ENCODE measurements at regions not wholly inside any gene's neighbourhood (a gene's known extent, or its start where the extent isn't known, plus 50 kb on each side); places are given as distances from the start of the nearest gene placed in this dataset.
"Not testable (repeated sequence)": the region's sequence is repeated elsewhere in the genome, so short reads cannot be mapped to it uniquely, and the experiment has no call there.

DNA sequence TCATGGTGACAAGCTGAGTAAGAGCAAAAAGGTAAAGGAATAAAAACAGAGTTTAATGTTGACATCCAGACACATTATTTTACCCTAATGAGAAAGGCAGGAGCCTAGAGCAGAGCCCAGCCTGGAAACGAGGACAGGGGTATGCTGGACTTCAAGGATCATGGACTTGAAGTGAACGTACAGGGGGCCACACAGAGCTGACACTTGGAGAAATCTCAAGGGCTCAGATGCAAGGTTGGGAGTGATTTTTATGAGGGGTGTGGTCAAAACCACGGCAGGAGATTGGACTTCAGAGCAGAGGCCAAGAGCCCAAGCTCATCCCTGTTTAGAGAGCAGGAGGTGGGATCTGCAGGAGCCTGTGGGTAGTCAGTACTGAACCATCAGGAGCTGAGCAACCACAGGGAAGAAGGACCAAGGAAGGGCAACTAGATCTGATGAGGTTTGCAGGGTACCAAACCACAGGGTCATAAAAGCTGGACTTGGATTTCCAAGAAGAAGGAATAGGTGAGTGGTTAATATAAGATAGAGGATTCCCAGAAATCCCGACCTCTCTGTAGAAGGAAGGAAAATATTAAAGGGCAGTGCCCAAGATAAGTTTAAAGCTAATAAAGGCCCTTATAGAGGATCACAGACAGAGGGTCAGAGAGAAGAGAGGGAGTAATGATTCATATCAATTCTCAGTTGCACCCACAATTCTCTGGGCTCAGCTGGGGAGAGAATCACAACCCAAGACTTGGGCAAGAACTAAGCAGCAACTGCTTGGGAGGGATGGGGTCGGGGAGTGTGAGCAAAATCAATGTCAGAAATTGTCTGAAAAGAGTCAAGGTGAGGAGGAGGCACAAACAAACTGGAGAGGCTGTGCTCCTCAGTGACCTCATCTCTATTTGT lies 331.7 kb downstream of the SOX9 start:
- DNase-seq (ENCODE audit: low read depth) = no peak

DNA sequence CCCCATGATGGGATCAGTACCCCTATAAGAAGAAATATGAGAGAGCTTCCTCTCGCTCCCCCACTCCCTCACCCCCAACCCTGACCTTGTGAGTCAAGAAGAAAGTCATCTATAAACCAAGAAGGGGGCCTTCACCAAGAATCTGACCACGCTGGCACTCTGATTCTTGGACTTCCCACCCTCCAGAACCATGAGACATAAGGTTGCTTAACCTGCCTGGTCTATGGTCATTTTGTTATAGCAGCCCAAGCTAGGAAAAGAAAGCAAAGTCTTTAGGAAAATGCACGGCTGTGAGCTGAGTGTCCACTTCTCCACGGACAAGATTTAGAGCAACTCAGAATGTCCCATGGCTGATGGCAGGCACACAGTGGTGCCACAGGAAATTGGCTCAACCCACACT lies 333.5 kb downstream of the SOX9 start:
- no peak for DNase-seq (ENCODE audit: low read depth)

DNA sequence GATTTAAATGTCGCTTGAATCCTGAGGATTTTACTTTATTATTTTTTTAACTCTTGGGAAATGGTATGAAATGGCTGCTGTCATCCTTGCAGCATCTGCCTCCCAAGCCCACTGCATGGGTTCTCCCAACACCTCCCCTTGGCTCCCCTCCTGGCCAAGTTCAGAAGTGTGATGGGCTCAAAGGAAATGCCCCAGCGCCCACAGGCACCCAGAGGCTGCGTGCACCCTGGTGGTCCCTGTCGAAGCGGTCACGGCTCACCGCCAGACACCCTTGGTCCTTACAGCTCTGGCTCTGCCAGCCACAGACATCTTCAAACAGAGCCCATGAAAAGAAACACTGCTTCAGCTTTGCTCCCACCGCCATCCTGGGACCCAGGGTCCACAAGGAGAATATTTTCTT lies 334.7 kb downstream of the SOX9 start:
- no peak for DNase-seq (ENCODE audit: low read depth)

DNA sequence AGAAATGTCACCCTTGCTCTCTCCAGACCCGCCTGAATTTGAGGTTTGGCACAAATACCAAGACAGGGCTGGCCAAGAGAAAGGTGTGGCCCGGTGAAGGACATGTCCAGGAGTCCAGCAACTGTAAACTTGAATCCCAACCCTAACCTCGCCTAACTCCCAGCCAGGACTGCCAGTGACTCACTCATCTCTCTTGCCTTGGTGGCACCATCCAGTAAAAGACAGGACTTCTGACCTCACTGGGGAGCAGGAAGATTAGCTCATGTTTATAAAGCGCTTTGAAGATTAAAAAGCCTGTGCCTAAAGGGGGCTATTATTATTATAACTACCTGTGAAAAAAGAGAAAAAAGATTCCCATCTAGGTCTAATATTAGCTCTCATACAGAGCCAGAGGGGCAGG lies 335.3 kb downstream of the SOX9 start:
- no peak for DNase-seq (ENCODE audit: low read depth)

DNA sequence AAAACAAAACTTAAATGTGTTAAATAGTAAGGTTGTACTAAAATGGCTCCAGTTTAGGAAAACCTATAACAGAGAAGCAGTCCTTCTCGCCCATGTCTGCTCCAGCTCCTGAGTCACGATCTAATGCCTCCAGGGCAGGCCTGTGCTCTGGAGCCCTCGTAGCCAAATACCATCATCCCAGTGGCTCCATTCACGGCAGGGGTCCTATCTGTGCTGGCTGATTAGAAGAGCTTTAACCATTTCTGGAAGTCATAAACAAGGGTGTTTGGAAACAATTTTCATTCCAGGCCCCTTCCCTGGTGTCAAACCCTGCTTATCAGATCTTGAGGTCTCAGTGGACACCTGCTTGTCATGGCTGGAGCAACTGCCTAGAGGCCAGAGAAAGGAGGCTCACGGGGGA lies 336.9 kb downstream of the SOX9 start:
- no peak for DNase-seq (ENCODE audit: low read depth)

DNA sequence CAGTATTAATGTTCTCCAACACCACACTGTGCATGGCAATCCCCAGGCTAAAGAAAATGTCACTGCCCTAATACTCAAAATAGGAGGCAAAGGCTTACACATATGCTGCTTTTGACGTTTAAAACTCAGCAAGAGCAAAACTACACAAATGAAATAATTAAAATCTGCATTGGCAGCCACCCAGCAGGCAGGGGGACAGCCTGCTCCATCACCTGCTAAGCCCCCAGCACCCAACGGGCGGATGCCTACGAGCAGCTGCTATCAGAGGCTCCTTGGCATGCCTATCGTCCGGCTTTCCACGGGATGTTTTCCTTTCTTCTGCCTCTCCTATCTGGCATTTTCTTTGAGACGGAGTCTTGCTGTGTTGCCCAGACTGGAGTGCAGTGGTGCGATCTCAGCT lies 337.5 kb downstream of the SOX9 start:
- no peak for DNase-seq (ENCODE audit: low read depth)

DNA sequence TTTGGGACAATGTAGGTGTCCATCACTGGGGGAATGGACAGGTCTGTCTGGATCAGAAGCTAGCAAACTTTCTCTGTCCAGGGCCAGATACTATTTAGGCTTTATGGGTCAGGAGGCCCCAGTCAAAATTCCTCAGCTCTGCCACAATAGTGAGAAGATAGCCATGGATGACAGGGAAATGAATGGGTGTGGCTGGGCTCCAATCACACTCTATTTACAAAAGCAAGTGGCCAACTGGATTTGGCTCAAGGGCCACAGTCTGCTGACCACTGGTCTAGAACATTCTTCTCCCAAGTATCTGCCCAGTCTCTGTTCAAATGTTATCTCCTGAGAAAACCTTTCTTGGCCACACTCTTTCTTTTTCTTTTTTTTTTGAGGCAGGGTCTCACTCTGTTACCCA lies 339.9 kb downstream of the SOX9 start:
- DNase-seq (ENCODE audit: low read depth) = no peak

DNA sequence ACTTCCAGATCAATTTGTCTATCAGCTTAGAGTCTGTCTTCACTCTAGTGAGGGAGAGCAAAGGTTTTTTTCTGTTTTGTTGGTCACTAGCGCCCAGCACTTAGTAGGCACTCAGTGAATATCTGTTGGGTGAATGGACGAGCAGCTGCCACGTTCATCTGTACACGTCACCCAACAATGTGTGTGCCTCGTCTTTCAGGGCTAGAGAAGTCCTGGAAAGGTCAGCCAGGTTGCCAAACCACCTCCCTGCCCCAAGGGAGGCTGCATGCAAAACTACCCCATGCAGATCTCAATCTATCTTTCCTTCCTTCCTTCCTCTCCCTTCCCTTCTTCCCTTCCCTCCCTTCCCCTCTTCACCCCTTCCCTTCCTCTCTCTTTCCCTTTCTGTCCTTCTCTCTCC lies 340.9 kb downstream of the SOX9 start:
- no peak for DNase-seq (ENCODE audit: low read depth)

DNA sequence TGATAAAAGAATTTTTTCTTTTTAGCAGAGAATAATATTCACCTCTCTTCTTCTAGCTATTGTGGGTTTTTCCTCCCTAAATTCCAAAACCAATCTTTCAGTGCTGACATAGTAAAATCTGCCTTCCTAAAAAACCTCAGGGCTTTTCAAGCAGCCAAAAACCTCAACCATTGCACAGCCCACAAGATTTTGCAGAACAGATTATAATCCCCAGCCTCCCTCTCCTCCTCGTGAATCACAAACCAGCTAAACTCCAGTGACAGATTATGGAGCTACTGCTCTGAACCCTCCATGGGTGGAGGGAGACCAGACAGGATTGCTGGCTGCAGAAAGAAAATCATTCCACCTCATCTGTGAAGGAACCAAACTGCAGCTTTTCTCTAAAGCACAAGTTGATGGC lies 341.6 kb downstream of the SOX9 start:
- no peak for DNase-seq (ENCODE audit: low read depth)

DNA sequence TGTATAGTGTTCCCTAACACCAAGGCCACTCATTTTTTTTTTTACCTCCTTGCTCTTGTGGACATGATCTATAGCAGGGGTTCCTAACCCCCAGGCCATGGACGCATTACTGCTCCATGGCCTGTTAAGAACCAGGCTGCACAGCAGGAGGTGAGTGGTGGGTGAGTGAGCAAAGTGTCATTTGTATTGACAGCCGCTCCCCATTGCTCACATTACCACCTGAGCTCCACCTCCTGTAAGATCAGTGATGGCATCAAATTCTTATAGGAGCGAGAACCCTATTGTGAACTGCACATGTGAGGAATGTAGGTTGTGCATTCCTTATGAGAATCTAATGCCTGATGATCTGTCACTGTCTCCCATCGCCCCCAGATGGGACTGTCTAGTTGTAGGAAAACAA lies 342.0 kb downstream of the SOX9 start:
- no peak for DNase-seq (ENCODE audit: low read depth)

DNA sequence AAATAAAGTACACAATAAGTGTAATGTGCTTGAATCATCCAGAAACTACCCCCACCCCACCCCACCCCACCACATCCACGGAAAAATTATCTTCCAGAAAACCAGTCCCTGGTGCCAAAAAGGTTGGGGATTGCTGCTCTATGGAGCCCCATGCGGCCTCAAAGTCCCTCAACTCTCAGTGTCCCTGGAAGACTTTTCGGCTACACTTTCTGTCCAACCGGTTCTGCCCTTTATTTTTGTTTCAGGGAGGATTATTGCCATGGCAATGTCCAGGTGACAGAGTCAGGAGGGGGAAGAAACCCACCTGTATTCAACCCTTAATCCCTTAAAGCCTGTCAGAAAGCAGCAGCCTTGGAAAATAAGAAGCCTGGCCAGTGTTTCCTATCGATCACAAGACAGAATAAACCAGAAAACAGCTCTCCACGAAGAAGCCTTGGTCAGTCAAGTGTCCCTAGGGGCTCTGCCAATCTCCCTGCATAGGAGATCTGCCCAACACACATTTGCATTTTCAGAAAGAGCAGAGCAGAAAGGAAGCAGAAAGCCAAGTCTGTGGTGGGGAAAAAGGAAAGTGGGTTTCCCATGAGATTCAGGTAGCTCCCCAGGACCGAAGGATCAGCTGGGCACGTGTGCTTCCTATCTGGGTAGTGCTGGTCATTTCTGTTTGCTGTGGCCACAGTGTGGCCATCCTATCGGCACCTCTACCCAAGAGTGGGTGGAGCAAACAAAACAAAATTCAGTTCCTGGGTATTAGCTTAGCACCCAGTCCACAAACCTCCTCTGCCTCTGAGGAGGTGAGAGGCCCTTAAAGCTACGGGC lies 342.7 kb downstream of the SOX9 start:
- no peak for DNase-seq (ENCODE audit: low read depth)

DNA sequence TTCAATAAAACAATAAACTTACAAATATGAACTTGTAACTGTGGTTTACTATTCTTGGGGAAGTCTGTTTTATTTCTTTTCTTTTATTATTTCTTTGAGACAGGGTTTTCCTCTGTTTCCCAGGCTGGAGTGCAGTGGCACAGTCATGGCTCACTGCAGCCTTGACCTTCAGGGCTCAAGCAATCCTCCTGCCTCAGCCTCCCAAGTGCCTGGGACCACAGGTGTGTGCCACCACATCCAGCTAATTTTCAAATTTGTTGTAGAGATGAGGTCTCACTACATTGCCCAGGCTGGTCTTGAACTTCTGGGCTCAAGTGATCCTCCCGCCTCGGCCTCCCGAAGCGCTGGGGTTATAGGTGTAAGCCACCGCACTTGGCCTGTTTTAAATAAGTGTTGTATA lies 343.4 kb downstream of the SOX9 start:
- DNase-seq (ENCODE audit: low read depth) = not testable (repeated sequence)

DNA sequence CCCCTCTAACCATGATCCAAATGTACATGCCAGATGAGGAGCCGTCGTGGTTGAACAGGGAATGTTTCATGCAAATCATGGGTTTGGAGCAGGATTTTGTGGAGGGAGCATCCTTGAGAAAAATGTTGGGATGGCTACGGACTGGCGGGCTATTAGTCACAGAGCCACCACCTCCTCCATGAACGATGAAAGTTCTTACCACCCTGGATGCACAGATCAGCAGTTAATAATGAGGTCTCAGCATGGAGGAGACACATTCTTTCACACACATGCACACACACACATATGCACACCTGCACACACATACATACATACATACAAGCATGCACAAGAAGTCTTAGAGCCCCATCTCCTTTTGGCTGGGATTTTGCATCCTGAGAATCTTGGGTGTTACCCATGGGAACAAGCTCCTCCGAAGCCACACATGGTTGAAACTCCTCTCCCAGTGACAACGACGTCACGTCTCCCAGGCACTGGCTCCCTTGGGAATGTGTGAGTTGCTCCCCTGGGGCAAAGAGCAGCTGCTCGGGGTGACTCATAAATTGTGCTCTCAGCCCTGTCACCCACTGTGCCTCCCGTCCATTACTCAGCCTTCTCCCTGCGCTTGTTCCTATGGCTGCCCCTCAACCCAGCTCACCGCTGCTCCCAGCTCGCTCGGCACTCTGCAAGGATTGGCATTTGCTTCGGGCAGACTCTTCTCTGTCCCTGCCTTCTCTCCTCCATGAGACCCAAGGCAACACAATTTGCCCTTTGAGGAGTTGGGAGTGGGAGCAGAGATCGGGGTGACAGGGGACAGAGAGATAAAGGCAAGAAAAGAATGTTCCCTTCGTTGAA lies 344.6 kb downstream of the SOX9 start:
- DNase-seq (ENCODE audit: low read depth) = no peak

DNA sequence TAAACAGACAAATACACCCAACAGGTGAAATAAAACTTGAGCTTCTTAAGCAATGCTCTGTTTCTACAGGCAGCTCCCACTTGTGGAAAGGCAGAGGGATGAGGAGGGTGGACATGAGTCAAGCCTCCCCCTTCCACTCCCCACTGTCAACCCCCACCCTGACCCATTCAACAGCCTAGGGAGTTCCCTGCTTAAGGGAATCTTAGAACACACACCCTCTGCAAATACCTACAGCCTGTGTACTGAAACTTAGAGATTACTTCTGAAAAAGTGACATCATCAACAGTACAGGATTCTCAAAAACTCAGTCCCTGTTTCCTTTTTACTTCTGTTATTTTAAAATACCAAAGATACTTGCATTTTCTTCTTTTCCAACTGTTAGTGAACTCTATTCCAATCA lies 345.4 kb downstream of the SOX9 start:
- no peak for DNase-seq (ENCODE audit: low read depth)

DNA sequence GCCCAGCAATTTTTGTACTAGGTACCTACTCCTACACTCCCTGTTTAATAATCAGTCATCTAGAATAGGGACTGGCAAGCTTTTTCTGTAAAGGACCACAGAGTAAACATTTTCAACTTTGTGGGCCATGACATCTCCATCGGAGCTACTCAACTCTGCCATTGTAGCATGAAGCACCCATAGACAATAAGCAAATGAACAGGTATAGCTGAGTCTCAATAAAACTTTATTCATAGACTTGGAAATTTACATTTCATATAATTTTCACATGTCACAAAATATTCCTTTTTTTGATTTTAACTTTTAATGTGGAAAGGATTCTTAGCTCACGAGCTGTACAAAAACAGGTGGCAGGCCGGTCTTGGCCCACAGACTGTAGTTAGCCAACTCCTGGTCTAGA lies 345.8 kb downstream of the SOX9 start:
- no peak for DNase-seq (ENCODE audit: low read depth)

DNA sequence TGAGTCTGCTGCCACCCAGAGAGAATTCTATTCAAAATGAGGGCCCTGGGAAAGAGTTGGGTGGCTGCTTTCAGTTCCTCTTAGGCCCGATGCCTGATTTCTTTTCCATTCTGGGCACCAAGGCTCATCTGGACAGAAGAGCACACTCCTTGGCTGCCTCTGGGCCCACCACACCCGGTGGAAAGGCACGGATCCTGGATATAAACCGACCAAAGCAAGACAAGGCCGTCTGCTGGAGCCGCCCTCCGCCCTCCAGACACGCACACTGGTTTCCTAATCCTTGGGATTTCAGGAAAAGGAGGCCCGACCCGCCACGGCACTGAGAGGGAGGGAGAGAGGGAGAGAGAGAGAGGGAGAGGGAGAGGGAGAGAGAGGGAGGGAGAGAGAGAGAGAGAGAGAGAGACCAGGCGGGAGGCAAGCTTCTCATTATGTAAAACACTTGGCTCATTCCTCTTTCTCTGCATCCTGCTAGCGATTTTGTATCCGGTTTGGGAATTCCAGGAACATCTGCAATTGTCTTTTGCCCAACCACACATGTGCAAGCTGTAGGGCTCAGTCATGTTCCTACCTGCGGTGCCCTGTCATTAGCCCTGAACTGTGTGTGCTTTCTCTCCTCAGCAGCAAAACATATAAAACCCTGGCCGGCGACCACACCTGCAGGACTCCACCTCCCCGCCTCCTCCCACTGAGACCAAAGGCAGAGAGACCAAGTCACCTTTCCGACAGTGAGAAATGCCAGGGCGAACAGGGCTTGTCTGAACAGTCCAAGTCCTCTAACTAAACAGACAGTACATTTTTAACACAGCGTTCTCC lies 347.2 kb downstream of the SOX9 start:
- no peak for DNase-seq (ENCODE audit: low read depth)

DNA sequence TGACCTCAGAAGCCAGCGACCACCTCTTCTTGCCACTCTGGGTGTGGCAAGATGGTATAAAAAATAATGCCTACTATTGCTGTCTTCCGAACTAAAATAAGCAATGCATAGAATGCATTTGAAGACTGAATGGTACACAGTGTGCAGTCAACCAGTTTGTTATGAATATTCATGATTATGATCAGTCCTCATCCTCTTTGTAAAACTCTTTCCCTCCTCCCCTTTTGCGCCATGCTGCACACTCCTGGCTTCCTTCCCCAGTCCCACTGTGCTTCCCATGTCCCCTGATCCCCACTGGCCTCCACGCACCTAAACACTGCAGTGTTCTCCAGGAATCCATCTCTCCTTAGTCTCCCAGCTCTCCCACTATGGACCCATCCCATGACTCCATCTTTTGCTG lies 348.0 kb downstream of the SOX9 start:
- no peak for DNase-seq (ENCODE audit: low read depth)

DNA sequence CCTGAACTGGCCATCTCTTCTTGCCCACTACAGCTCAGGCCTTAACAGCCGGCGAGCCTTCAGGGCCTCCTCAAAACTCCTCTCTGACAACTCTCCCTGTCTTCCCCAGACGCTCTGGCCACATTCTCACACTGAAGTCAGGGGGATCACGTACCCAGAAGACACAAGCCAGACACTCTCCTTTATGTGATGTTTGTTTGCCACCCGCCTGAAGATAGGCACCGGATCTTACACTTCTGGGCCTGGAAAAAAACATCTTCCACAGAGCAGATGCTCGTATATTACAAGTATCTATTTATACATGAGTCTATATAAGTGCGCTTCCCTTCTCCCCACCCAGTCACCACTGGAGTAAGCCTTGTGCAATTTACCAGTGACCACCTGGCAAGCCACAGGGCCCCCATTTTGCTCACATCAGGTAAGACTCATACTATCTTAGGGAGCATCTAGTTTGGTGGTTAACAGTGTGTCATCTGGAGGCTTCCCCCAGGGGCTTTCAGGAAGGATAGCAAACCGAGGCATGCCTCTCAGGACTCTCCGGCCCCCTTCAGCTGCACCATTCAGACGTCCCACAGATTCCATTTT lies 349.4 kb downstream of the SOX9 start:
- no peak for DNase-seq (ENCODE audit: low read depth)

DNA sequence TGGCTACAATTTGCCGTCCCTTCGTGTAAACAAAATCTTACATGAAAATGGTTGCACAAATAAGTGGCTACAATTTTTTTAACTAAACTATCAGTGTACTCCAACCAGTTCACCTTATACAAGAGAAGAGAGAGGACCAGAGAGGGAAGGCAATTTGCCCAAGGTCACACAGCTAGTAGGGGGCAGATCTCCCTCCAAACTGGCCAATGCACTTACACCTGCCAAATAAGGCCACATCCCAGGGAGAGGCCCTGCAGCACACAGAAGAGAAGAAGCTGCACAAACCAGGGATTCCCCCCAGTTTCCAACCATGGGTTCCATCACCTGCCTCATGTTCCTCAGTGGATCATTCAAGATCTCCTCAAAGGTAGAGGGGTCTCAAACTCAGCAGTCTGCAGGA lies 349.9 kb downstream of the SOX9 start:
- DNase-seq (ENCODE audit: low read depth) = no peak

DNA sequence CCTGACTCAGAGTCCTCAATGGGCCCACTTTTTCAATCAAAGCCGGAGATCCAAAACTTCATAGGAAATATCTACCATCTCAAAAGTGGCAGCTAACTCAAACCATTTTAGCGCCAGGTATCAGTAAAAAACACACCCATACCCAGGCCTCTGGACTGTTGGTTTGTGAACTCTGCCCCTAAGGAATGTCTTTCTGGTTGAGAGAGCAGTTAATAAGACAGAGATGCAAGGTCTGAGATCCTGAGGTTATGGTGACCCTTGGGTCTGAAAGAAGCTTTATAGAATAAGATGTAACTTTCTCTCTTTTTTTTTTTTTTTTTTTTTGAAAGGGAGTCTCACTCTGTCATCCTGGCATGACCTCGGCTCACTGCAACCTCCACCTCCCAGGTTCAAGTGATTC lies 350.5 kb downstream of the SOX9 start:
- no peak for DNase-seq (ENCODE audit: low read depth)

DNA sequence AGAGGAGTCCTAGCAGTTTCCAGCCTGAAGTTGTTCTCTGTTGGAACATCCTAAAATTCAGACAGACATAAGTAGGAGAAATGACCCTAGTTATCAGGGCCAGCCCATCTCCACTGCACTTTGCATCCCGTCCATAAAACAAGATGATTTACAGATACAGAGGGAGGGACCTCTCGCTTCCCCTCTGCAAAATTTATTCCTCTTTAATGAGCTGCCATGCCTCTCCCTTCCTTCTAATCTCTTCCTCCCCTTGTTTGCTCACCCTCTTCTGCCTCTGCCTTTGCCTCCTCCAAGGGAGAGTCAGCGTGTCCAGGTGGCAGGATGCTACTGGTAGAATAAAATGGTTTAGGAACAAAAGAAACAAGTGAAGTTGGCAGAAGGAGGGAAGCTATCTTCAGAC lies 351.3 kb downstream of the SOX9 start:
- DNase-seq (ENCODE audit: low read depth) = no peak

Measured in stimulated activated CD8-positive, alpha-beta memory T cell treated with anti-CD3 and anti-CD28 coated beads, Interleukin-12 subunit alpha, Interleukin-12 subunit beta, amount 100 ng/mL, for 1 hour (primary cell).